GM23338 (cell line): ENCODE measurements at regions not wholly inside any gene's neighbourhood (a gene's known extent, or its start where the extent isn't known, plus 50 kb on each side); places are given as distances from the start of the nearest gene placed in this dataset.

ENCODE experiments used
- ATAC-seq: fragments of 200-7000 bp; cut with Tn5 transposase; 3 replicates; pipeline ENCODE4 v1.9.1; 2020
- DNase-seq: peaks from one replicate; pipeline ENCODE4 v3.0.0-alpha.2; 2015; ENCODE audit warnings: low spot score
- H2AFZ ChIP-seq: fragments of 200-600 bp; sonication (generic); 2 replicates; pipeline ENCODE4 v1.8.0; 2016; ENCODE audit warnings: antibody characterized with exemption, mild to moderate bottlenecking, moderate library complexity
- H3F3A ChIP-seq: fragments of 200-600 bp; sonication (generic); replicated peaks from 2 replicates; pipeline ENCODE4 v1.8.0; 2017; ENCODE audit warnings: antibody characterized with exemption, mixed run types, low read depth
- H3K27ac ChIP-seq: fragments of 200-600 bp; sonication (generic); 2 replicates; pipeline ENCODE4 v1.6.1; 2016; ENCODE audit warnings: low read depth
- H3K27me3 ChIP-seq: fragments of 200-600 bp; sonication (generic); 2 replicates; pipeline ENCODE4 v1.8.0; 2016; ENCODE audit warnings: mild to moderate bottlenecking, mixed run types, moderate library complexity; ENCODE audit not compliant: insufficient read depth
- H3K36me3 ChIP-seq: fragments of 200-600 bp; sonication (generic); 2 replicates; pipeline ENCODE4 v1.8.0; 2016; ENCODE audit warnings: mild to moderate bottlenecking; ENCODE audit not compliant: insufficient read depth
- H3K4me1 ChIP-seq: fragments of 200-600 bp; sonication (generic); 2 replicates; pipeline ENCODE4 v1.8.0; 2016; ENCODE audit warnings: mild to moderate bottlenecking, moderate library complexity; ENCODE audit not compliant: insufficient read depth
- H3K4me2 ChIP-seq: fragments of 200-600 bp; sonication (generic); 2 replicates; pipeline ENCODE4 v1.7.1; 2017; ENCODE audit warnings: mixed run types
- H3K4me3 ChIP-seq: fragments of 200-600 bp; sonication (generic); 2 replicates; pipeline ENCODE4 v1.6.1; 2016; ENCODE audit warnings: mixed run types
- H3K79me2 ChIP-seq: fragments of 200-600 bp; sonication (generic); replicated peaks from 2 replicates; pipeline ENCODE4 v1.8.0; 2017; ENCODE audit warnings: mild to moderate bottlenecking; ENCODE audit not compliant: insufficient read depth
- H3K9me2 ChIP-seq: fragments of 200-600 bp; sonication (generic); 2 replicates; pipeline ENCODE4 v1.8.0; 2017; ENCODE audit not compliant: insufficient read depth
- H4K20me1 ChIP-seq: fragments of 200-600 bp; sonication (generic); replicated peaks from 2 replicates; pipeline ENCODE4 v1.8.0; 2017; ENCODE audit warnings: mild to moderate bottlenecking; ENCODE audit not compliant: insufficient read depth
- H3K27ac Mint-ChIP-seq: 2 replicates; pipeline ENCODE4 v1.8.0; 2020; ENCODE audit warnings: inconsistent platforms, mild to moderate bottlenecking, moderate library complexity, mixed read lengths
- H3K27me3 Mint-ChIP-seq: 3 replicates; pipeline ENCODE4 v1.8.0; 2022; ENCODE audit warnings: low read depth, mild to moderate bottlenecking, moderate library complexity, mixed read lengths, inconsistent platforms; ENCODE audit not compliant: insufficient read depth, poor library complexity
- H3K36me3 Mint-ChIP-seq: 3 replicates; pipeline ENCODE4 v1.8.0; 2021; ENCODE audit warnings: low read depth, mild to moderate bottlenecking, inconsistent platforms, moderate library complexity, mixed read lengths
- H3K4me1 Mint-ChIP-seq: 3 replicates; pipeline ENCODE4 v1.8.0; 2020; ENCODE audit warnings: mild to moderate bottlenecking, inconsistent platforms, mixed read lengths
- H3K4me3 Mint-ChIP-seq: 3 replicates; pipeline ENCODE4 v1.8.0; 2021; ENCODE audit warnings: moderate library complexity, mild to moderate bottlenecking, inconsistent platforms, mixed read lengths
- H3K9me3 Mint-ChIP-seq: 3 replicates; pipeline ENCODE4 v1.8.0; 2020; ENCODE audit warnings: moderate library complexity, mild to moderate bottlenecking, inconsistent platforms, mixed read lengths
- CREB1 ChIP-seq: fragments of 250-450 bp; sonication (Bioruptor Pico); IDR thresholded peaks from 2 replicates; pipeline ENCODE4 v1.5.0; 2020; ENCODE audit warnings: low read depth, mild to moderate bottlenecking, moderate library complexity
- CTCF ChIP-seq, 2 experiments: fragments of 200-600 bp in 1 of 2; sonication (generic) in 1 of 2; conservative IDR thresholded peaks; 2 replicates each; pipeline versions ENCODE4 v1.5.1 to v1.6.1; 2016 to 2017; ENCODE audit warnings: antibody characterized with exemption in 2 of 2, low read depth in 2 of 2, mild to moderate bottlenecking in 2 of 2, moderate library complexity in 1 of 2
- ETS1 ChIP-seq: IDR thresholded peaks from 2 replicates; pipeline ENCODE4 v1.6.1; 2016; ENCODE audit warnings: antibody characterized with exemption
- EZH2 ChIP-seq: fragments of 200-600 bp; sonication (generic); IDR thresholded peaks from one replicate; pipeline ENCODE4 v1.8.0; 2017; ENCODE audit warnings: antibody characterized with exemption, mild to moderate bottlenecking, low read depth; ENCODE audit not compliant: unreplicated experiment
- EZH2phosphoT487 ChIP-seq: fragments of 200-600 bp; sonication (generic); IDR thresholded peaks from one replicate; pipeline ENCODE4 v1.8.1; 2018; ENCODE audit warnings: antibody characterized with exemption; ENCODE audit not compliant: unreplicated experiment
- JUNB ChIP-seq: IDR thresholded peaks from one replicate; pipeline ENCODE4 v1.6.1; 2016; ENCODE audit warnings: antibody characterized with exemption; ENCODE audit not compliant: unreplicated experiment
- NANOG ChIP-seq: IDR thresholded peaks from 2 replicates; pipeline ENCODE4 v1.6.1; 2016; ENCODE audit warnings: antibody characterized with exemption, borderline replicate concordance
- POLR2AphosphoS5 ChIP-seq: IDR thresholded peaks from 2 replicates; pipeline ENCODE4 v1.6.1; 2016; ENCODE audit warnings: antibody characterized with exemption, low read depth
- STAT1 ChIP-seq: IDR thresholded peaks from one replicate; pipeline ENCODE4 v1.6.1; 2016; ENCODE audit warnings: antibody characterized with exemption; ENCODE audit not compliant: unreplicated experiment
- ZNF114 ChIP-seq: fragments of 250-450 bp; sonication (Bioruptor Pico); IDR thresholded peaks from 2 replicates; pipeline ENCODE4 v1.5.0; 2020; ENCODE audit warnings: mild to moderate bottlenecking, moderate library complexity
- ZNF331 ChIP-seq: fragments of 250-450 bp; sonication (Bioruptor Pico); IDR thresholded peaks from 2 replicates; pipeline ENCODE4 v1.5.0; 2020; ENCODE audit warnings: low read depth, mild to moderate bottlenecking, moderate library complexity
- ZNF462 ChIP-seq: fragments of 250-450 bp; sonication (Bioruptor Pico); IDR thresholded peaks from 2 replicates; pipeline ENCODE4 v1.5.0; 2020; ENCODE audit warnings: mild to moderate bottlenecking, moderate library complexity

GRCh38 chr1:120954736-120955135 lies 65.2 kb downstream of the PPIAL4A start:
- DNase-seq: no peak

More at GRCh38 chr1:120954736-120955135, 65.2 kb downstream of the PPIAL4A start:
- Mint-ChIP-seq H3K36me3 (peaks cover 4% of the 10 kb centered on the region; the same call in 1 of the 3 replicates), H3K4me1 (peaks cover 26% of the 10 kb centered on the region), H3K9me3 (no peaks in the 10 kb centered on the region; the same call in 2 of the 3 replicates), H3K27ac (no peak overlapping the region), H3K4me3 (no peak overlapping the region; the same call in 2 of the 3 replicates), H3K27me3 (peaks cover 17% of the 10 kb centered on the region)
- no peaks in the 10 kb centered on the region for H3K9me2 ChIP-seq
- H3K4me1 ChIP-seq: peaks cover 13% of the 10 kb centered on the region
- H3F3A ChIP-seq: 0 out of 2 replicates have a peak, but pooled peaks cover 6% of the 10 kb centered on the region
- no peak overlapping the region for H3K4me3 ChIP-seq
- peak overlapping the region; percentile 39; the same call in 1 of the 2 replicates for H3K4me2 ChIP-seq
- no peak overlapping the region for H2AFZ ChIP-seq
- TF ChIP-seq JUNB: no peak
- no peak for TF ChIP-seq CREB1 (CRISPR knock-in tag)
- no peak for TF ChIP-seq NANOG
- TF ChIP-seq POLR2AphosphoS5: no peak
- TF ChIP-seq STAT1: no peak
- no peak for TF ChIP-seq ETS1
- no peak for TF ChIP-seq CTCF (conservative IDR thresholded peaks at IDR 0.05; ENCODE audit: low read depth in 2 of 2)
- TF ChIP-seq EZH2: no peak
- TF ChIP-seq ZNF462 (CRISPR knock-in tag): no peak
- no peak for TF ChIP-seq ZNF114 (CRISPR knock-in tag)
- no peak for TF ChIP-seq EZH2phosphoT487
- no peak for TF ChIP-seq ZNF331 (CRISPR knock-in tag)
- H3K27ac ChIP-seq: no peak overlapping the region
- no peaks in the 10 kb centered on the region for H3K79me2 ChIP-seq
- H3K36me3 ChIP-seq: no peaks in the 10 kb centered on the region
- H3K27me3 ChIP-seq: no peaks in the 10 kb centered on the region
- no peaks in the 10 kb centered on the region for H4K20me1 ChIP-seq
- no peak for ATAC-seq
